ENCODE measurements at regions not wholly inside any gene's neighbourhood (a gene's known extent, or its start where the extent isn't known, plus 50 kb on each side); places are given as distances from the start of the nearest gene placed in this dataset.

- no peaks in the 10 kb centered on the region for H3K27me3 ChIP-seq (ENCODE audit: low read depth)
- ATAC-seq (no peak), DNase-seq (no peak)
- intact Hi-C loops (cut with DNase I), result no loop called here
- peaks cover 27% of the 10 kb centered on the region for H3K4me1 ChIP-seq
- TF ChIP-seq, protein P1, sequence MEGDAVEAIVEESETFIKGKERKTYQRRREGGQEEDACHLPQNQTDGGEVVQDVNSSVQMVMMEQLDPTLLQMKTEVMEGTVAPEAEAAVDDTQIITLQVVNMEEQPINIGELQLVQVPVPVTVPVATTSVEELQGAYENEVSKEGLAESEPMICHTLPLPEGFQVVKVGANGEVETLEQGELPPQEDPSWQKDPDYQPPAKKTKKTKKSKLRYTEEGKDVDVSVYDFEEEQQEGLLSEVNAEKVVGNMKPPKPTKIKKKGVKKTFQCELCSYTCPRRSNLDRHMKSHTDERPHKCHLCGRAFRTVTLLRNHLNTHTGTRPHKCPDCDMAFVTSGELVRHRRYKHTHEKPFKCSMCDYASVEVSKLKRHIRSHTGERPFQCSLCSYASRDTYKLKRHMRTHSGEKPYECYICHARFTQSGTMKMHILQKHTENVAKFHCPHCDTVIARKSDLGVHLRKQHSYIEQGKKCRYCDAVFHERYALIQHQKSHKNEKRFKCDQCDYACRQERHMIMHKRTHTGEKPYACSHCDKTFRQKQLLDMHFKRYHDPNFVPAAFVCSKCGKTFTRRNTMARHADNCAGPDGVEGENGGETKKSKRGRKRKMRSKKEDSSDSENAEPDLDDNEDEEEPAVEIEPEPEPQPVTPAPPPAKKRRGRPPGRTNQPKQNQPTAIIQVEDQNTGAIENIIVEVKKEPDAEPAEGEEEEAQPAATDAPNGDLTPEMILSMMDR (IDR thresholded peaks at IDR 0.05), result no peak
- no peaks in the 10 kb centered on the region for H3K36me3 ChIP-seq
- no peaks in the 10 kb centered on the region for H3K9me3 ChIP-seq
- H3K27ac ChIP-seq, result no peak overlapping the region
- H3K4me3 ChIP-seq, result no peak overlapping the region
Observed at GRCh38 chr9:89674667-89675057, 69.8 kb downstream of the GADD45G start.

- Histone ChIP-seq H3K4me3 (no peak overlapping the region), H3K9me3 (no peaks in the 10 kb centered on the region), H3K36me3 (no peaks in the 10 kb centered on the region), H3K27me3 (ENCODE audit: low read depth) (no peaks in the 10 kb centered on the region), H3K4me1 (peaks cover 27% of the 10 kb centered on the region), H3K27ac (no peak overlapping the region)
- intact Hi-C loops (cut with DNase I), result no loop called here
- DNase-seq, result no peak
- peak in 1 of 2 donors; percentile 14 for ATAC-seq
- TF ChIP-seq, protein P1 (IDR thresholded peaks at IDR 0.05), result no peak
Observed at GRCh38 chr9:89675058-89675742, 70.4 kb downstream of the GADD45G start.

DNA sequence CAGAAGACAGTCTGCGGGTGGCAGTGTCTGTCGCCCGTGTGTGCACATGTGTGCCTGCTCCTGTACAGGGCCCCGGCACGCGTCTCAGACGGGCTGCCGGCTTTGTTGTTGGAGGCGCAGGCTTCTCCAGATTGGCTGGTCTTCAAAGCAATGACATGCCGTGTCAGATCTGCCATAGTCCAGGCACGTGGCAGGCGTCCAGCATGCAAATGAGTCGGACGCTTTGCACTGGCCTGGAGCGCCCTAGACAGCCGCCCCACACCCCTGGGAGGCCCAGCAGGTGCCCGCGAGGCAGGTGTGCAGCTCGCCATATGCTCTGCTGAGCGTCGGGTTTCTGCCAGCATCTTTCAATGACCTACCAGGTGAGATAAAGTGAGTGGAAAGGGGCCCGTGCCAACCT lies 71.5 kb downstream of the GADD45G start:
- no peaks in the 10 kb centered on the region for H3K27me3 ChIP-seq (ENCODE audit: low read depth)
- H3K27ac ChIP-seq, result peak overlapping the region; percentile 1
- DNase-seq (peak; percentile 87), ATAC-seq (peak; percentile 88 to 91)
- H3K4me1 ChIP-seq, result peaks cover 27% of the 10 kb centered on the region
- no peaks in the 10 kb centered on the region for H3K36me3 ChIP-seq
- TF ChIP-seq, protein P1 (IDR thresholded peaks at IDR 0.05), result no peak
- no peaks in the 10 kb centered on the region for H3K9me3 ChIP-seq
- no peak overlapping the region for H3K4me3 ChIP-seq
- intact Hi-C loops (cut with DNase I), result no loop called here

- TF ChIP-seq, protein P1 (IDR thresholded peaks at IDR 0.05), result no peak
- intact Hi-C loops (cut with DNase I), result no loop called here
- no peaks in the 10 kb centered on the region for H3K36me3 ChIP-seq
Observed at GRCh38 chr9:89677702-89678395, 73.0 kb downstream of the GADD45G start.

DNA sequence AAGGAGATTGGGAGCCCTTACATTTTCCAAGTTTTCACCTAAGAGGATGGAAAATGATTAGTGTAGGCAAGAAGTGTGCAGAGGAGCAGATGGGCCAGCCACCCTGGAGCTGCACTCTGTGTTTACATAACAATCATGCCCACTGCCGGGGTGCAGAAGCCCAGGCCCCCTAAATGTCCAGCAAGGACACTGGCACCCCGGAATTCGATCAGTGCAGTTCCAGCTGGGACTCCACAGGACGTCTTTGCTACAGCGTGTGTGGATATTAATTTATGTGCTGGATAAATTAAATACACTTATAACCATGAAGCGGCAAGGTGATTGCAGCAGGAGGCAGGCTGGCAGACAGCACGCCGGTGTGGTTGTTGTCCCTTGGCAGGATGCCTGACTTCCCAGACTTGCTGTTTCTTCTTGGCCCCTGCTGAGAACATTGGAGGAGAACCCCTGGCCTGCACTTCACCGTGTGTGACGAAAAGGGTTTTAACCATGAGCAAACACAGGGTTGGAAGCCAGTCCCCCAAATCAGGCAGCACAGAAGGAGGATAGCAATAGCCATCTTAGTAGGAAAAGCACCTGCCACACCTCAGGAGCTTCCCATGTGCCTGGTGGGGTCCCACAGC lies 73.7 kb downstream of the GADD45G start:
- Histone ChIP-seq H3K4me3 (no peak overlapping the region), H3K9me3 (no peaks in the 10 kb centered on the region), H3K27ac (no peak overlapping the region), H3K4me1 (peaks cover 27% of the 10 kb centered on the region), H3K36me3 (no peaks in the 10 kb centered on the region), H3K27me3 (ENCODE audit: low read depth) (no peaks in the 10 kb centered on the region)
- TF ChIP-seq, protein P1 (IDR thresholded peaks at IDR 0.05), result no peak
- DNase-seq (no peak), ATAC-seq (no peak)
- intact Hi-C loops (cut with DNase I), result no loop called here

More at GRCh38 chr9:89677702-89678395, 73.0 kb downstream of the GADD45G start:
- DNase-seq, result no peak
- Histone ChIP-seq H3K27me3 (ENCODE audit: low read depth) (no peaks in the 10 kb centered on the region), H3K4me1 (peaks cover 27% of the 10 kb centered on the region), H3K4me3 (no peak overlapping the region), H3K9me3 (no peaks in the 10 kb centered on the region), H3K27ac (no peak overlapping the region)
- ATAC-seq, result no peak

All from lower lobe of right lung (tissue), 2 donors.